HCT116 (cell line): ENCODE measurements at regions not wholly inside any gene's neighbourhood (a gene's known extent, or its start where the extent isn't known, plus 50 kb on each side); places are given as distances from the start of the nearest gene placed in this dataset.

Source experiments
- CEBPB ChIP-seq: IDR thresholded peaks from 2 replicates; pipeline ENCODE4 v1.6.1; 2012; ENCODE audit warnings: low read depth
- CTCF ChIP-seq, 3 experiments: fragments of 200-600 bp in 1 of 3; sonication (generic) in 1 of 3; IDR thresholded peaks in 2 of 3; conservative IDR thresholded peaks in 1 of 3; 2 replicates each; pipeline ENCODE4 v1.5.1; 2012 to 2017; ENCODE audit warnings: low read depth in 2 of 3, low read length in 2 of 3, antibody characterized with exemption in 1 of 3, borderline replicate concordance in 1 of 3, control low read depth in 1 of 3, mild to moderate bottlenecking in 1 of 3, mixed read lengths in 1 of 3, mixed run types in 1 of 3, moderate library complexity in 1 of 3; ENCODE audit not compliant: insufficient read depth in 1 of 3
- EZH2 ChIP-seq: fragments of 200-600 bp; sonication (generic); IDR thresholded peaks from 2 replicates; pipeline ENCODE4 v1.6.1; 2017; ENCODE audit warnings: antibody characterized with exemption, mixed run types
- EZH2phosphoT487 ChIP-seq: fragments of 200-600 bp; IDR thresholded peaks from 2 replicates; pipeline ENCODE4 v1.6.1; 2018; ENCODE audit warnings: antibody characterized with exemption, borderline replicate concordance
- FOSL1 ChIP-seq: IDR thresholded peaks from 2 replicates; pipeline ENCODE4 v1.6.1; 2012; ENCODE audit warnings: low read depth
- POLR2A ChIP-seq: IDR thresholded peaks from 2 replicates; pipeline ENCODE4 v1.7.0; 2011; ENCODE audit warnings: borderline replicate concordance; ENCODE audit not compliant: insufficient read depth, insufficient read length; ENCODE audit errors: extremely low read depth
- POLR2AphosphoS5 ChIP-seq: IDR thresholded peaks from 2 replicates; pipeline ENCODE4 v1.6.1; 2011; ENCODE audit warnings: mild to moderate bottlenecking, low read depth, low read length, moderate library complexity
- SRF ChIP-seq: IDR thresholded peaks from 2 replicates; pipeline ENCODE4 v1.6.1; 2012; ENCODE audit warnings: low read depth
- YY1 ChIP-seq: IDR thresholded peaks from 2 replicates; pipeline ENCODE4 v1.6.1; 2011; ENCODE audit warnings: low read length, low read depth, moderate library complexity, mild to moderate bottlenecking; ENCODE audit not compliant: insufficient replicate concordance; ENCODE audit errors: extremely low read depth
- ZNF274 ChIP-seq: fragments of 200-500 bp; sonication (Bioruptor generic); IDR thresholded peaks from 2 replicates; pipeline ENCODE4 v1.6.1; 2014; ENCODE audit warnings: mild to moderate bottlenecking, low read depth, low read length, inconsistent platforms

GRCh38 chr18:61108706-61109105 lies 224.5 kb upstream of the CDH20 start:
- TF ChIP-seq ZNF274 (no peak), CTCF (IDR thresholded peaks at IDR 0.05 in 2 of 3, conservative IDR thresholded peaks at IDR 0.05 in 1 of 3; ENCODE audit: borderline replicate concordance in 1 of 3, insufficient read depth in 1 of 3, low read depth in 2 of 3, low read length in 2 of 3) (no peak), CEBPB (no peak), POLR2AphosphoS5 (no peak), EZH2 (no peak), POLR2A (no peak), YY1 (no peak), SRF (no peak), EZH2phosphoT487 (no peak), FOSL1 (no peak)
